Body of pancreas (tissue), 4 donors: ENCODE measurements at regions not wholly inside any gene's neighbourhood (a gene's known extent, or its start where the extent isn't known, plus 50 kb on each side); places are given as distances from the start of the nearest gene placed in this dataset.
"Not testable (repeated sequence)": the region's sequence is repeated elsewhere in the genome, so short reads cannot be mapped to it uniquely, and the experiment has no call there.

ENCODE experiments used
- ATAC-seq: fragments of 150-250 bp; one replicate; pipeline ENCODE4 v1.9.1; 2016
- DNase-seq, 4 donors: peaks; one replicate each; pipeline ENCODE4 v3.0.0-alpha.2; 2019
- H3K27ac ChIP-seq, 4 donors: fragments of 200-600 bp; sonication (generic); 1 replicate in 3 of 4; 2 replicates in 1 of 4; pipeline versions ENCODE4 v1.5.1 to v1.6.1; 2016 to 2019; ENCODE audit warnings: mild to moderate bottlenecking in 1 of 4, mixed read lengths in 1 of 4, moderate library complexity in 1 of 4
- H3K27me3 ChIP-seq, 2 donors: fragments of 200-600 bp; sonication (generic); one replicate each; pipeline ENCODE4 v1.6.0; 2016; ENCODE audit warnings: mild to moderate bottlenecking in 1 of 2
- H3K36me3 ChIP-seq, 2 donors: fragments of 200-600 bp; sonication (generic); replicated peaks in 1 of 2; 2 replicates each; pipeline ENCODE4 v1.5.1; 2016; ENCODE audit warnings: low read depth in 2 of 2; ENCODE audit not compliant: insufficient read depth in 1 of 2
- H3K4me1 ChIP-seq: fragments of 200-600 bp; sonication (generic); one replicate; pipeline ENCODE4 v1.6.0; 2016
- H3K4me3 ChIP-seq, 2 donors: fragments of 200-600 bp; sonication (generic); 1 replicate in 1 of 2; 2 replicates in 1 of 2; pipeline ENCODE4 v1.5.1; 2016 to 2019
- H3K9me3 ChIP-seq, 3 donors: fragments of 200-600 bp; sonication (generic); 1 replicate in 2 of 3; 2 replicates in 1 of 3; pipeline ENCODE4 v1.5.1; 2016
- CTCF ChIP-seq, 7 experiments: fragments of 450-650 bp in 4 of 7; fragments of 200-600 bp in 3 of 7; sonication (generic) in 3 of 7; IDR thresholded peaks; one replicate each; pipeline ENCODE4 v1.5.1; 2016 to 2019; ENCODE audit warnings: antibody characterized with exemption in 7 of 7
- POLR2A ChIP-seq, 3 donors: fragments of 450-650 bp; IDR thresholded peaks; one replicate each; pipeline ENCODE4 v1.6.1; 2016; ENCODE audit warnings: antibody characterized with exemption in 3 of 3, mild to moderate bottlenecking in 2 of 3
- WGBS, 2 donors: methylation state at CpG; one replicate each; pipeline ENCODE4 v1.1.5; 2017; 5-methylcytosine and 5-hydroxymethylcytosine counted together
- intact Hi-C: fragments of 100-400 bp; cut with DNase I; formaldehyde crosslinking; loops from one replicate; pipeline ENCODE4 v1.15.1; 2023

- Histone ChIP-seq H3K27me3 (no peaks in the 10 kb centered on the region), H3K4me3 (no peak overlapping the region), H3K36me3 (no peaks in the 10 kb centered on the region), H3K9me3 (no peaks in the 10 kb centered on the region), H3K4me1 (no peaks in the 10 kb centered on the region), H3K27ac (no peak overlapping the region)
- no peak for TF ChIP-seq CTCF (IDR thresholded peaks at IDR 0.05)
- TF ChIP-seq POLR2A (IDR thresholded peaks at IDR 0.05): no peak
- ATAC-seq (no peak), DNase-seq (no peak)
- WGBS, 2 donors: 45 to 47% methylated on average over 4 of the region's 4 CpGs
- intact Hi-C loops: no loop called here
These were observed 70.4 kb upstream of the SAMSN1 start for GRCh38 chr21:14616380-14617039.

- intact Hi-C loops: no loop called here
- 71 to 75% methylated on average over 4 of the region's 4 CpGs for whole genome bisulfite sequencing, 2 donors
- DNase-seq (no peak), ATAC-seq (no peak)
- TF ChIP-seq CTCF (IDR thresholded peaks at IDR 0.05) (no peak), POLR2A (IDR thresholded peaks at IDR 0.05) (no peak)
- Histone ChIP-seq H3K27ac (no peak overlapping the region), H3K36me3 (no peaks in the 10 kb centered on the region), H3K4me1 (no peaks in the 10 kb centered on the region), H3K9me3 (no peaks in the 10 kb centered on the region), H3K27me3 (no peaks in the 10 kb centered on the region), H3K4me3 (no peak overlapping the region)
These were observed 69.4 kb upstream of the SAMSN1 start for GRCh38 chr21:14615359-14615974.

- TF ChIP-seq CTCF (IDR thresholded peaks at IDR 0.05) (no peak), POLR2A (IDR thresholded peaks at IDR 0.05) (no peak)
- Histone ChIP-seq H3K4me3 (no peak overlapping the region), H3K27ac (no peak overlapping the region), H3K9me3 (no peaks in the 10 kb centered on the region), H3K36me3 (no peaks in the 10 kb centered on the region), H3K4me1 (no peaks in the 10 kb centered on the region), H3K27me3 (no peaks in the 10 kb centered on the region)
- WGBS, 2 donors: 23 to 28% methylated on average over 3 of the region's 3 CpGs
- DNase-seq (no peak), ATAC-seq (no peak)
- intact Hi-C loops: no loop called here
These were observed 68.2 kb upstream of the SAMSN1 start for GRCh38 chr21:14614287-14614686.

GRCh38 chr21:14613486-14614224 is 67.5 kb upstream of the SAMSN1 start:
- TF ChIP-seq POLR2A (IDR thresholded peaks at IDR 0.05) (no peak), CTCF (IDR thresholded peaks at IDR 0.05) (no peak)
- Histone ChIP-seq H3K4me3 (no peak overlapping the region), H3K36me3 (no peaks in the 10 kb centered on the region), H3K27ac (no peak overlapping the region), H3K9me3 (no peaks in the 10 kb centered on the region), H3K4me1 (no peaks in the 10 kb centered on the region), H3K27me3 (no peaks in the 10 kb centered on the region)
- 66 to 74% methylated on average over 1 of the region's 1 CpG for WGBS, 2 donors
- DNase-seq (no peak), ATAC-seq (no peak)
- intact Hi-C loops: no loop called here

GRCh38 chr21:14610119-14610518 is 64.0 kb upstream of the SAMSN1 start:
- H3K4me1 ChIP-seq, H3K36me3 ChIP-seq, H3K4me3 ChIP-seq, intact Hi-C loops, H3K27ac ChIP-seq, DNase-seq, H3K27me3 ChIP-seq, H3K9me3 ChIP-seq, ATAC-seq: not testable (repeated sequence)
- WGBS, 2 donors: 79 to 80% methylated on average over 6 of the region's 6 CpGs
